M059J (cell line): ENCODE measurements at regions not wholly inside any gene's neighbourhood (a gene's known extent, or its start where the extent isn't known, plus 50 kb on each side); places are given as distances from the start of the nearest gene placed in this dataset.

Experiments
- DNase-seq: peaks from one replicate; pipeline ENCODE4 v3.0.0-alpha.2; 2012; ENCODE audit warnings: low read depth

- DNase-seq: no peak
Observed at GRCh38 chr3:178388473-178388872, 147.8 kb upstream of the KCNMB2 start.

- DNase-seq: no peak
Observed at GRCh38 chr3:178389258-178389657, 147.0 kb upstream of the KCNMB2 start.

- peak; percentile 72 for DNase-seq
Observed at GRCh38 chr3:178392511-178392926, 143.7 kb upstream of the KCNMB2 start.

- no peak for DNase-seq
Observed at GRCh38 chr3:178393146-178393545, 143.1 kb upstream of the KCNMB2 start.

GRCh38 chr3:178393824-178394223 is 142.4 kb upstream of the KCNMB2 start:
- DNase-seq: peak; percentile 82

- DNase-seq: no peak
Observed at GRCh38 chr3:178396318-178396717, 139.9 kb upstream of the KCNMB2 start.

GRCh38 chr3:178397202-178397601 is 139.0 kb upstream of the KCNMB2 start:
- DNase-seq: no peak

GRCh38 chr3:178397836-178398235 is 138.4 kb upstream of the KCNMB2 start:
- no peak for DNase-seq

GRCh38 chr3:178404961-178405360 is 131.3 kb upstream of the KCNMB2 start:
- no peak for DNase-seq

GRCh38 chr3:178405531-178405930 is 130.7 kb upstream of the KCNMB2 start:
- DNase-seq: no peak

GRCh38 chr3:178406206-178406605 is 130.0 kb upstream of the KCNMB2 start:
- no peak for DNase-seq

- DNase-seq: no peak
Observed at GRCh38 chr3:178415384-178415783, 120.9 kb upstream of the KCNMB2 start.

- no peak for DNase-seq
Observed at GRCh38 chr3:178417736-178418135, 118.5 kb upstream of the KCNMB2 start.

GRCh38 chr3:178419071-178419470 is 117.2 kb upstream of the KCNMB2 start:
- peak; percentile 65 for DNase-seq

GRCh38 chr3:178420033-178420432 is 116.2 kb upstream of the KCNMB2 start:
- no peak for DNase-seq

- no peak for DNase-seq
Observed at GRCh38 chr3:178421069-178421468, 115.2 kb upstream of the KCNMB2 start.

- DNase-seq: no peak
Observed at GRCh38 chr3:178422406-178422805, 113.8 kb upstream of the KCNMB2 start.

- no peak for DNase-seq
Observed at GRCh38 chr3:178428037-178428436, 108.2 kb upstream of the KCNMB2 start.

GRCh38 chr3:178434206-178434805 is 101.9 kb upstream of the KCNMB2 start:
- peak; percentile 32 for DNase-seq

GRCh38 chr3:178435575-178435974 is 100.7 kb upstream of the KCNMB2 start:
- no peak for DNase-seq

- peak; percentile 61 for DNase-seq
Observed at GRCh38 chr3:178436773-178437172, 99.5 kb upstream of the KCNMB2 start.

GRCh38 chr3:178437236-178437635 is 99.0 kb upstream of the KCNMB2 start:
- DNase-seq: no peak

GRCh38 chr3:178439504-178439903 is 96.7 kb upstream of the KCNMB2 start:
- DNase-seq: peak; percentile 72

- no peak for DNase-seq
Observed at GRCh38 chr3:178440043-178440442, 96.2 kb upstream of the KCNMB2 start.
